Occipital lobe (tissue), 1 donor: ENCODE measurements at regions not wholly inside any gene's neighbourhood (a gene's known extent, or its start where the extent isn't known, plus 50 kb on each side); places are given as distances from the start of the nearest gene placed in this dataset.

Source experiments
- DNase-seq: peaks from one replicate; lab custom pipeline; 2025; lab: John Stamatoyannopoulos, UW

DNA sequence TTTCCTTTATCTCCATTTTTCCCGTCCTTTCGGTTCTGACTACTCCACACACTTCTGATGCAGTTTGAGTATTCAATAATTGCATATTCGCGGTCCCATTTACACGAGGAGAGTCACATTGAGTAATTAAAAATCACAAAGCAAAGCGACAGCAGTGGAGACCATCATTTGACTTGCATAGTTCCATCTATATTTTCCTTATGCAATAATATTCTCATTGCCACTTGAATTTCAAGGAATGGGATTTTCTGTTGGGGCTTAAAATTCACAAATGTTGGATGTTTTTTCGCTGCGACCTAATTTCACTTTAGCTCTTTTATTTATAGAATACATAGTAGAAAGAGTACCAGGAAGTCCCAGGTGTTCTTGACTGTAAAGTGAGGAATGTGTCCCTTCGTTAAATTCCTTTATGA lies 186.8 kb downstream of the ZEB2 start:
- no peak for DNase-seq

DNA sequence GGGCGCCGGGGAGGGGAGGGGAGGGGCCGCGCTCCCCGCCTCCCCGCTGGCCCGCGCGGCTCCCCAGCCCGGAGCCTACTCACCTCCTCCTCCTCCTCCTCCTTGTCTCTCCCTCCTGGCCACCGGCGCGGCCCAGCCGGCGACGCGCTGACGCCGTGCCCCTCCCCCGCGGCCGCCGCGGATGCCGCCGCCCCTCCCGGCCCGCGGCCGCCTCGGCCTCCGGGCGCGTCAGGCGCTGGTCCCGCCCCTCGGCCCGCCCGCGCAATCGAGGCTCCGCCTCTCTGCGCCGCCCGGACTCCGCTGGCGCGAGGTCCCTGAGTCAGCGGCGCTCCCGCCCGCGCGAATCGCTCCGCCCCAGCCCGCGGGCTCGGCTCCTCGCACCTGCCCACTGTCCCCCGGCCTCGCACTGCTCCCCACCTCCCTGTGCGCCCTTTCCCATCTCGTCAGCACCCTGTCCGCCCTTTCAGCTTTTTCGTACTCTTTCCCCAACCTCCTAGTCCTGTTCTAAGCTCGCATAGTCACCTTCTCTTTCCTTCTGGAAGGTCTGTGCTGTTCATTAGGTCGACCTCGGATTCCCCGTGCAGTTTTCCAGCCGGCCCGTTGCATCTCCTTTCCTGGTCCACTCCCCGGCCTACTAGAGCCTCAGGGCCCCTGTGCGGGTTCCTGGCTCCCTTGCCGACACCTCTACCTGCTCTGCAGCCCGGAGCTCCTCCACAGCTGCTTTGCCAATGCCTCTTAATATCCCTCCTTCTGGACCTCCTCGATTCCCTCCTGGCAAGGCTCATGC lies 187.4 kb downstream of the ZEB2 start:
- DNase-seq: peak; percentile 83

DNA sequence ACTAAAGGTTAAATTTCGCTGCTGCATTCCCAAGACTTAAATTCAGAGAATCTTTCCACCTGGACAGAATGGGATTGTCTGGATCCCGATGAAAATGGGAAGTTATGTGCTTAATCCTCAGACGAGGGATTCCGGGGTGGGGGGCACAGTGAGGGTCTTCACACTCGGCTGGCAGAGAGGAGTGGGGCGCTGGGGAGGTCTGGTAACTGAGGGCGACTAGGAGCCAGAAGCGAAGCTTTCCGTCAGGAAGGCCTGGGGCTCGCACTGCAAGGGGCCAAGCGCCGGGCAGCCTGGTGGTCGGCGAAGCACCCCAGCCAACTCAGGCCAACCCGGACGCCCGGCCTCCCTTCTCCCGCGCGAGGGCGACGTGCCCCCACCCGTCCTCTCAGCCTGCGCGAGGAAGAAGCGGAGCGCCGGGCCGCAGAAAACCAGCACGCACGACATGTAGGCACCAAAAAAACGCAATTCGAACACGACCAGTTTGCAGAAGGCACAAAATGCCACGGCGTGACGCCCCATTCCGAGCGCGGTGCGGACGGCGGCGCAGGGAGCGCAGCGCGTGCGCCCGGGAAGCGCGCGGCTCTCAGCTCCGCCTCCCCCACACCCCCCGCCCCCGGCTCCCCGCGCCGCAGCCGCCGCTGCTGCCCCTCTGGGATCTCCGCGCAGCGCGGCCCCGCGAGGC lies 188.1 kb downstream of the ZEB2 start:
- DNase-seq: no peak

DNA sequence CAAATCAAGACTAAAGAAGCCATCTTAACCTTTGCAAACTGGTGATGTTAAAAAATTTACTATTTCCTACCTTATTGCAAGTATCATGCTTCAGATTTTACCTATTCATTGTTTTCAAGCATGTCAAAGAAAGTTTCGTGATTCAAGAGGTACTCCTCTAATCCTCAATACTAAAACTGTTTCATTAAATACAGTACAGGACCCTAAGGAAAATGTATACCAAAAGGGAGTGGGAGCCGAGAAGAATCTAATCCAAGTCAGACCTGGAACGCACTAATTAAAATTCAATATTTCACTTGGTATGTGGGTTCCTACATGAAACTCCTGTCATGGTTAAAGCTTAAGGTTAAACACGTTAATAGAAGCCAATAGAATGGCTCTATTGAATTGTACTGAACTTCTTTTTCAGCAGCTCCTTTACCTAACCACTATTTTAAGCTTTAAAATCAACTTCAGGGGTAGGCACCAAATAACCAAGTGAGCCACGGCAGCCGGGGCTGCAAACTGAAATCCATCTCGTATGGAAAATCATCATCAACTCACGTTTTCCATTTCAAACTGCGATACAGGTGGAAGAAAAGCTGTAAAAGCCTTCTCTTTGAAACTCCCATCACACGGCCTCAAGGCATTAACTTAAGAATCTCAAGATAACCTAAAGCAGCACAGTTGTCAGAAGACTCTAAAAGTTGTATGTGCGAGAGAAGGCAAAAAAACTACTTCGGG lies 188.8 kb downstream of the ZEB2 start:
- no peak for DNase-seq

DNA sequence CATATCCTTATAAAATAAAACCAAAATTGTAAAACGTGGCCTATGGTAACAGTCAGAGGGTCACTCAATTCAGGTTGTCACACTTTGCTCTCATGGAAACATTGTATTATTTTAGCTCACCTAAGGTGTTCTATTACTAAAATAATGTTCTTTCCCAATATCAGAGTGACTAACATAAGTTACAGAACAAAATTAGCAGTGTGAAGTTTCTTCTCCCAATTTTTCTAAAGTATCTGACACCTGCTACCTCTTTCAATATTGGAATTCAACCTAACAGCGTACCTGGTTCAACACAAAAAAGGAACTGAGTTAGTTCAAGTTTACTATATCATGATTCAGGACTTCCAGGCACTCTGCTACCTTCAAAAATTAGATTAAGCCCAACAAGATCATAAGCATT lies 190.4 kb downstream of the ZEB2 start:
- no peak for DNase-seq

DNA sequence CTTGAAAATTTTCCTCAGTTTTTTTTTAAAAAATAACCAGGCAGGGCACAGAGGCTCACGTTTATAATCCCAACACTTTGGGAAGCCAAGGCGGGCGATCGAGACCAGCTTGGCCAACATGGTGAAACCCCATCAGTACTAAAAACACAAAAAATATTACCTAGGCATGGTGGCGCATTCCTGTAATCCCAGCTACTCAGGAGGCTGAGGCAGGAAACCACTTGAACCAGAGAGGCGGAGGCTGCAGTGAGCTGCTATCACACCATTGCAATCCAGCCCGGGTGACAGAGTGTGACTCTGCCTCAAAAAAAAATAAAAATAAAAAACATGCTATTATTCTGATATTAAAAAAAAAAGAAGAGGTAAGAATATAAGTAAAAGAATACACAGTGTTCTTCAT lies 191.0 kb downstream of the ZEB2 start:
- DNase-seq: no peak

DNA sequence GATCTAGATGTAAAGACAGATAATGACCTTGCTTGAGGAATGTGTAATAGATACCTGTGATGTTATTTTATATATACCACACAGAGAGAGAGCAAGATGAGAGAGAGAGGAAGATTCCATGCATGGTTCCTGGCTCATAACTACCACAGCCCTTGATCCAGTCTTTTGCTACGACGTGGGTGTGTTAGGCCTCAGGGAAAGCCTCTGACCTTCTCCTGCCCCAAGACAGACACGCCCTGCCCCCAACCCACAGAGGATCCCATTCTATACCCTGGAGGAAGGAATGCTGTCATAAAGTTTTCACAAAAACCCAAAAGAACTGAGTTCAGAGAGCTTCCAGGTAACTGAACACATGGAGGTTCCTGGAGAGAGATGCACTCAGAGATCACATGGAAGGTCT lies 193.1 kb downstream of the ZEB2 start:
- DNase-seq: no peak

DNA sequence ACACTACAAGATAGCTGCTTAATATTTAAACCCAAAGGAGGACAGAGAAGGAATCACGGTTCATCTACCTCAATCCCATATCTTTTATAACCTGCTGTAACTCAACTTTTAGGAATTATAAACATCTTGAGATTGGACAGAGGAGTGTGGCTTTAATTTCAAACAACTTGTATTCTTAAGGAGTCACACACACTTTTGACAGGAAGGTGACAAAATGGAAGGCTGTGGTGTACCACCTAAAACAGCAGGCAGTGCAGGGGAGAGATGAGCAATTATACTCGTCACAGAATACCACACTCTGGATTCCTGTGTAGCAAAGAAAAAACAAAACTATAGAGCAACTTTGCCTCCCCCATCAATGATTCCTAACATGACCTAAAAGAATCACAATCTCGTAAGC lies 194.8 kb downstream of the ZEB2 start:
- DNase-seq: no peak

DNA sequence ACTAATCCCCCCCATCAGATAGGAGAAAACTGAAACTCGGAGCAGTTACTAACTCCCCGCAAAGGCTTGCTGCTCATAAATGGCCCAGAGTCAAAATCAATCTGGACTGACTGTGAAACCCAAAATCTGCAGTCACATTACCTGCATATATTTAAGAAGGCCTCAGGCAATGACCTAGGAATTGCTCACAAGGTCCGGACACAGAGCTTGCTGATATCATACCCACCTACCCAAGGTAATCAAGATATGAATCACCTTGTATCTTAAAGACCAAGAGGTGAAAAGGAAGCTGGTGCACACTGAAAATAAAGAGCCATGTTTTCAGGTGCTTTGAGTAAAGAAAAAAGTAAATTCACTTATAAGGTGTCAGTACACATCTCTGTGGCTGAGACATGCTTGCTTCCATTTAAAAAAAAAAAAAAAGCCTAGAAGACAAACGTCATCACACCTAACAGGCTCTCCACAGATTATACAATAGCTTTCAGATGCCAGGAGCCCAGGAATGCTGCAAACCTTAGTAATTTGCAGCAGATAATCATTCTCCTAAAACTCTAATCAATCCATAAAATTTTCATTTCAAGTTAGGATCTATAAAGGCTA lies 195.4 kb downstream of the ZEB2 start:
- no peak for DNase-seq

DNA sequence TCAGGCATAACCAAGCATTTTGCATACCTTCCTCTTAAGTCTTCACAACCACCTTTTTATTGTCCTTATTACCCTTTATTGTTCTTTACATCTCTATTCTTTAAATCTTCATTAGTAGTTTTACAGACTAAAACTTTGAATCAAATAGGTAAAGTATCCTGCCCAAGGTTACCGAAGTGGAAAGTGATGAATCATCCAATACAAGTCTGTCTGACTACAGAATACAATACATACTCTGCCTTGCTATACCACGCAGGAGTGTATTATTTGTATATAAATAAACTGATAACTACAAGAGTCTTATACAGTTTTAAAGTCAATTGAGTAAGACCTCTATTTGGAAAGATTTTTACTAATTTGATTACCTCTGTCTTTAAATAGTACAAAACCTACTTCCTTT lies 196.0 kb downstream of the ZEB2 start:
- DNase-seq: no peak

DNA sequence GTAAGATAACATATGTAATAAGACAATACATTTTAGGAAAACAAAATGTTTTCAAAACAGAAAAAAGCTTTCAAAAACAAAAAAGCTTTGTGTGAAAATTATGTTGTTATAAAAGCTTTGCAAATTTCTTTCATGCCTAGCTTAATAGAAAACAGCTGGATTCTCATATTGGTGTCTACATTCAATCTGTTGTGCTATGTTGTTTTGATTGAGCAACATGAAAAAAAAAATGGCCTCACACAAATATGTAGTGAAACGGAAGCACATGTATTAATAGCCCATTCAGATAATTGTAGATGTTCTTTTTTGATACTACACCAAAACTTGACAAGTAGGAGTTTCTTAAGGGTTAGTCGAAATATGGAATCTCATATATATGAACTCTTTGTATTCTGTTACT lies 197.5 kb downstream of the ZEB2 start:
- no peak for DNase-seq

DNA sequence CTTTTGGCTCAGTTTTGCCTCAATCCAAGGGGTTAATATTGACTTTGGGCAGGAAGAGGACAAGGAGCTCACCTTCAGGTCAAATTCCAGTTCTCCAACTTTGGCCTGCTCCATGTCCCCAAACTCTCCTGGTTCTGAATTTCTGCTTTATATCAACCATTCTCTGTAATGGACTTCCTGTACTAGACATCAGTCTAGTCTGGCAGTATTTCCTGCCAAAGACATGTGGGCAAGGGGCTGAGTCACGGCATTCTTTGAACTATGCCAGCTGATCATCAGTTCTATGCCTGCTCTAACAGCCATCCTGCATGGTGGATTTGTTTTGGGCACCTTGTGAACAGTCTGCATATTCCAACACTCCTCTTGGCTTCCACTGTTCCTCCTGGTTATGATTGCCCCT lies 199.4 kb downstream of the ZEB2 start:
- no peak for DNase-seq

DNA sequence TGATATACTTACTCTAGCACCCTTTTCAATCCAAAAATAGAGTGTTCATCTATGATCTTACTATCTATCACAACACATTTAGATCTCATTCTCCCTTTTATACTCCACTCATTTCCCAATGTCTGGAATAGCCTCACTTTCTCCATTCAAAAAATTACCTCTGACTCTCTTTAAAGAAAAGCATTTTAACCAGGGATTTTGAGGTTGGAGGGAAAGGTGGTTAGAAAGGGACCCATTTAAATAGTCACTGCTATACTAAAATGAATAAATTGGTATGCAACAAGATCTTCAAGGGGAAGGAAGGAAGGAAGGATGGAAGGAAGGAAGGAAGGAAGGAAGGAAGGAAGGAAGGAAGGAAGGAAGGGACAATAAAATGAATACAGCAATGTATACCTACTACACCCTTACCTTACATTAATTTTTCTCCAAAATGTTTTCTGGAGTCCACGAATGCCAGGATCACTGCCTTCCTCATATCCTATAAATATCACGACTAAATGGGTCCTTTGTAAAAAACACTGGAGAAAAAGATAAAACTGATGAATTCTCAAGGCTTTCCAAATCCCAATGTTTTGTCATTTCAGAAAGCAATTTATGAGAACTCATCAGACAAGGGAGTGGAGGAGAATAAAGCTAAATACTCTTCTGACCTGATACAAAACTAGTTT lies 202.7 kb downstream of the ZEB2 start:
- no peak for DNase-seq

DNA sequence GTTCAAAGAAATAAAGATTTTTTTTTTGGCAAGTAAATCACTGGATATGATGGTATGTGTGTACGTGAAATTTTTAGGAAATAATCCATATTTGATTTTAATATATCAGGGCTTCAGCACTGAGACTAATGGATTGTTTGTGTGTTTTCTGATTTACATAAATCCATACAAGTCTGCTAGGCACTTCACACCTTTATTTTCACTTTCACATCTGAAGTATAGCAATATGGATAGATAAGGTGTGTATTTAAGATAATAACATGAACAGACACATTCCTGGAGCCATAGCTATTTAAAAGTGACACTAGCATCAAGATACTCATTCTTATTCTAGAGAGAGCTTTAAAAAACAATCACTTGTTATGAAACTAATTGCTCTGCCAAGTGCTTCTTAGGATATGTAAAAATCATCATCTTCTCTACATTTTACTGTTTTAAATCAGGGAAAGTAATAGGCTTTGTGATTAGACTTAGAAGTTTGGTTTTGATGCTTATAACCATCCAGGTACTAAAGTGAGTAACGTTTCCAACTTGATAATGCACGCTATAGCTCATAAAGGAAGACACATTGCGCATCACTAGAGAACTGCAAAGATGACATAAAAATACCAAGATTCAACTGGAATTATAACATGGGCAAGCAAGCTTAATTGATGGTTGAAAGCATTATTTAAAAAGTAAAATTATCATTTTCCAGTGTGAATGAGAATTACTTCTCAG lies 208.9 kb downstream of the ZEB2 start:
- DNase-seq: no peak

DNA sequence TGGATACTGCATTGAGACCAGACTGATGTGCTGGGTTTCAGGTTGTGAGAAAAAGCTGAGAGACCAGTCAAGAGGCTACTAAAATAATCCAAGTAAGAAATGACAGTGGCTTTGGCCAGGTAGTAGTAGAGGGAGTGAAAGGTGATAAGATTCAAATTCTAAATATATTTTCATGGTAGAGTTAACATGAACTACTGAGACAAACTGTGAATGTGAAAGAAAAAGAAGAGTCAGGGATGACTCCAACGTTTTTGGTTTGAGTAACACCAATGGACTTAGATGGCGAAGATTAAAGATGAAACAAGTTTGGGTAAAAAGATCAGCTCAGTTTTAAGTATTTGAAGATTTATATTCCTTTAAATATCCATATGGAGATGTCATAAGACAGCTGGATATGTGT lies 209.4 kb downstream of the ZEB2 start:
- DNase-seq: no peak

DNA sequence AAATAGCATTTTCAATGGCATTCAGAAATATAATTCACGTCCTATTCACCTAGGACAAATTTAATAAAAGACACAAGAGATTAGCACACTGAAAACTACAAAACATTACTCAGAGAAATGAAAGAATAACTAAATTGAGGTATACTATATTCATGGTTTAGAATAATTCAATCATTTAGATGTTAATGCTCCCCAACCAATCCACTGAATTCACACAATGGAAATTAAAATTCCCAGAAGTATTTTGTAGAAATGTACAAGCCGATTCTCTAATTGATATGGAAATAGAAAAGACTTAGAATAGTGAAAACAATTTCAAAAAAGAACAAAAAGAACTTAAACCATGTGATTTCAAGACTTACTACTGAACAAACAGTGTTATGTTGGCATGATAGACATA lies 212.2 kb downstream of the ZEB2 start:
- DNase-seq: no peak

DNA sequence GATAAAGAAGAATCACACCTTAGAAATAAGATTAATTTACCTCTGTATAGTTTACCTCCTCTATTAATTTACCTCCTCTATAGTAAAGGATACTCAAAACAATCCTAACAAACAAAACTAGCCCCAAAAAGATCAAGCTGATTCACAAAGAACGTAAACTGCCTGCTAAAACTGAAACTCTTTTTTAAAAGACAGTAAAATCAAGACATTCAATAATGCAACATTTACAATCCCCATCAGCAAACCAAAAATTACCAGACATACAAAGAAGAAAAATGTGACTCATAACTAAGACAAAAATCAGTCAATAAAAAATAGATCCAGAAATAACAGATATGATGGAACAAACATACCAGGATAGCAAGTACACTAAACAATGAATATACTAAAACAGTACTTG lies 215.7 kb downstream of the ZEB2 start:
- DNase-seq: no peak

DNA sequence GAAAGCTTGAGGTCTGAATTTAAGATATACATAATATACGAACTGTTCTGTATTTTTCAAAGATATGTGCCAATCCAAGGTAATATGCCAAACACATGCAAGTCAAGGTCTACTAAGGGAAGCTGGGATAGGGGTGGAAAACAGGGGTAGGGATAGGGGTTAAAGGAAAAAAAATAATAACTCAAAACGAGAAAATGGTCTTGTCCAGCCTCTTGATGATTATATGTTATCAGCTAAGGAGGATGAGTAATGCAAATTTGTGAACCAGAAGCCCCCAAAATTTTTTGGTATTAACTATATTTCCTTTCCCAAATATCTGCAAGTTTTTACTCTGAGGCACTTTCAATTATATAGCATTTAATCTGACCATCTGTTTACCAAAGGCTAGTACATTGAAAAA lies 219.3 kb downstream of the ZEB2 start:
- no peak for DNase-seq

DNA sequence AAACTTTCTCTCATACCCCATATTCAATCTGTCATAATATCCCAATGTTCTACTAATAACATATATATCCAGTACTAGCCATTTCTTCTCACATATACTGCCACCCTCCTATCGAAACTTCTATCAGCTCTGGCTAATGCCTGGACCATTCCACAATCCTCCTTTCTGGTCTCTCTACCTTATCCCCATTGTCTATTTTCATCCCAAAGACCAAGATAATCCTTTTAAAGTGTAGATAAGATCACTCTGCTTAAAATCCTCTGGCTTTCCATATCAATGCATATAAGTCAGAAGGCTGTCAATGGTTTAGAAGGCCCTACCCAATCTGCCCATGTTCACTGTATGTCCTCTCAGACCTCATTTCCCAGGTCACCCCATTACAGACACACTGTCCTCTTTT lies 229.6 kb downstream of the ZEB2 start:
- no peak for DNase-seq

DNA sequence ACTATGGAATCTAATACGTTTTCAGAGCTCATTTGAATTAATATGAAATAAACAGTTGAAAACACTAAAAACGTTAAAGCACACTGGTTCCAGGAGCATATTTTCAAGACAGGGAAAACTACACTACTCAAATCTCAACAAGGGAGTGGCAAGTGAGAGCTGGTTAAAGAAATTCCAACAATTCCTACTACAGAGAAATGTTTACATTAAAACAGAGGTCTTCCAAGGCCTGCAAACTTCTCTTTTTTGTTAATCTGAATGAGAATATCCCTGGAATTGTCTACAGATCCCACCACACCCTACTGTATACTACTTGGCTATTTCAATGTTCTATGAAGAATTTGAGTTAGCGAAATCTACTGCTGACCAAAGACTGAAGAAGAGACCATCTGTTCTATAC lies 231.5 kb downstream of the ZEB2 start:
- DNase-seq: no peak

DNA sequence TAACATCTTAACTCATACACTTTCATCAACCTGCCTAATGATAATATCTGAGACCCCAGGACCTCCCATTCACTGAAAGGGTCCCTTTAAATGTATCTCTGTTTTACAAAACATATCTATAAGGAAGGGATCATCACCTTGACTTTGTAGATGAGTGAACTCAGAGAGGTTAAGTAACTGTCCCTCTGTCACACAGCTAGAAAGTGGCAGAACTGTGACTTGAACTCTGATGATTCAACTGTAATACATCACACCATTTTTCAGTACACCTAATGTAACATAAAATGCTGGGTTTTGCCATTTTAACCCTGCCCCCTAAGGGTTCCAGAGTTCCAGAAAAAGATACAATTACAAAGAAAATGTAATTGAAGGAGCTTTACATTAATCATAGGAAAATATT lies 234.6 kb downstream of the ZEB2 start:
- no peak for DNase-seq
